GM23248 (cell line): ENCODE measurements at regions not wholly inside any gene's neighbourhood (a gene's known extent, or its start where the extent isn't known, plus 50 kb on each side); places are given as distances from the start of the nearest gene placed in this dataset.

Experiments
- EZH2 ChIP-seq: fragments of 200-600 bp; sonication (generic); IDR thresholded peaks from 2 replicates; pipeline ENCODE4 v1.6.1; 2018; ENCODE audit warnings: antibody characterized with exemption, mild to moderate bottlenecking; ENCODE audit not compliant: insufficient read depth, poor library complexity, severe bottlenecking
- EZH2phosphoT487 ChIP-seq: fragments of 200-600 bp; sonication (generic); IDR thresholded peaks from 2 replicates; pipeline ENCODE4 v1.6.1; 2018; ENCODE audit warnings: antibody characterized with exemption, moderate library complexity, mild to moderate bottlenecking, low read depth; ENCODE audit not compliant: insufficient read depth

- no peak for TF ChIP-seq EZH2
- no peak for TF ChIP-seq EZH2phosphoT487
These were observed 153.0 kb upstream of the WNT4 start for GRCh38 chr1:22295856-22296255.
